Activated CD4-positive, alpha-beta T cell treated with anti-CD3 and anti-CD28 coated beads, Interleukin-2, amount 50 U/mL, for 4 hours (primary cell): ENCODE measurements at regions not wholly inside any gene's neighbourhood (a gene's known extent, or its start where the extent isn't known, plus 50 kb on each side); places are given as distances from the start of the nearest gene placed in this dataset.

ENCODE experiments used
- DNase-seq, 2 experiments: peaks; one replicate each; pipeline ENCODE4 v3.0.0-alpha.2; 2020

GRCh38 chr6:21824431-21825177, 231.1 kb downstream of the SOX4 start:
- DNase-seq: no peak

DNA sequence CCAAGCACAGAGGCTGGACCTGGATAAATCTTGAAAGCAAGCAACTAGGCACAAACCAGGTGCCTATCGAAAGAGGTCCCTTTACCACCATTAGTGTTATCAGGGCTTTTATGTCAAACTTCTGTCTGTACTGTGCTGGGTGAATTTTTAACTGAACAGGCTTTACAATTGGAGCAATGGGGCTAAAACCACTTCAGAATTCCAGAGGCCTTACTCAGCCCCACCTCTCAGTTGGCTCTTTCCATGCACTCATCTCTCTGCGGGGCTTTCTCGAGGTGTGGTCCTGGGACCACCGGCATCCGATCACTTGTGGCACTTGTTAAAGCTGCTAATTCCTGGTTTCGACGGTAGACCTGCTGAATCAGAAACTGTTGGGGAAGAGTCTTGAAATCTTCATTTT, 232.5 kb downstream of the SOX4 start:
- no peak for DNase-seq

GRCh38 chr6:21826904-21827303, 233.4 kb downstream of the SOX4 start:
- no peak for DNase-seq

- DNase-seq: no peak
Measured at GRCh38 chr6:21827425-21828202, 234.1 kb downstream of the SOX4 start.

- DNase-seq: no peak
Measured at GRCh38 chr6:21828704-21829103, 235.2 kb downstream of the SOX4 start.

DNA sequence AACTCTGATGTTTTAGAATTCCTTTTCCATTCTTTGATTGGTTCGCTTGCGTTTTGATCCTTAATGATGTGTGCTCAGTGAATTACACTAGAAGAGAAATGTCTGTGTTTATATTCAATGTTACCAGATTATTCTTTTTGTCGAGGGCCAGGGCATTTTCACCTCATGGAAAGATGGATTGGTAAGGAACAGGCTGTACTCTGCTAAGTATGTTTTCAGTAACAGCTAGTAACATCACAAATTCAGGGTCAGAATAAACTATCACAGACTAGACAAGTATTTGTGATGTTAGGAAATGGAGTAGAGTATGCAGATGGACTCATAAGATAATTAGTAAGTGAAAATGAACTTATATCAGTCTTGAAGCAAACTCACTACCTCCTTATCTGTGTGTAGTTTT, 235.6 kb downstream of the SOX4 start:
- no peak for DNase-seq

DNA sequence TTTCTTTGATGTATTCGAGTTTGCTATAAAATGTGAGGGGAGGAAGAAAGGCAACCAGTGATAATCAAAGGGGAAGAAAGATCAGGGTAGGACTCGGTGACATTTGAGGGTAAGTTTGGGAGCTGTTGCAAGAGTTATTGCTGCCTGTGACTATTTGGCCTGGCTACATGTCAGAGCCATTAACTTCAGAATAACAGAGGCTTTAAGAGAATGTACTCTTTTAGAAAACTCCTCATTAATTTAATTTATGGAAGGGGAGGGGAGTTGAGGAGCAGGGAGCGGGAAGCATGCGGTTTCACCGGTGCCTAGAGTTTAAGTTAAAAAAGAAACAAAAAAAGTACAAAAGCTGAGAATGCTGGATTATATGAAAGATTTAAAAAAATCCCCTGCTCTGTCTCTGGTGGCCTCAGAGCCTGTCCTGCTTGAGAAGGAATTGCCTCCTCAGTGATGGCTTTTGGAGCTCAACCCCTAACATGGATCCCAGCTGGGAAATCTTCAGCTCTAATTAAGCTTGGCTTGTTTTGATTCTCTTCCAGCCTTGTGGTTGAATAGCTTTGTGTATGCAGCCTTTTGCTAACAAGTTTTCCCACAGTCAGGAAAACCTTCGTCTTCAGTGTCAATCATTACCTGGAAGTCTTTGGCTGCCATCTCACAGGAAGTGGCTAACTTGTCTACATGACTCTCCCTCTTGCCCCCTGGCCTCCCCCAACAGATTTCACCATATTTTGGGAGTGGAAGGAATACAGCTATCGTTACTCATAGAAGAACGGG, 238.2 kb downstream of the SOX4 start:
- no peak for DNase-seq

GRCh38 chr6:21836277-21836676, 242.7 kb downstream of the SOX4 start:
- no peak for DNase-seq

- DNase-seq: no peak
Measured at GRCh38 chr6:21836772-21837425, 243.3 kb downstream of the SOX4 start.

DNA sequence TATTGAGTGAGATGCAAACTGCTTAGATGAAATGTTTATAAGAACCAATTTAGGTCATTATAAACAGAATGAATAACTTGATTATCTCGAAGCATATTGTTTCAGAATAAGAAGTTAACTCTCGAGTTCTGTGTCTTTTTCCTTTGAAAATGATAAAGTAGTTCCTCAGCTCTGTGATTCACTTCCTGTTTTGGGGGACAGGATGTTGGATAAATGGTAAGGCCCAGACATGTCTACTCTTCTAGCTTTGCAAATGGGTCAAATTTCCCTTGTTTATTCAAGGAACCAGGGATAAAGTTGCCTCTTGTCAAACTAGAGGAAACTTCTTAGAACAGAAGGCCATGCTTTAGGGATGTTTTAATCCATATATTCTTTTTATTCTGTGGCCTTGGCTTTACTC, 246.9 kb downstream of the SOX4 start:
- DNase-seq: no peak

GRCh38 chr6:21842875-21843645, 249.5 kb downstream of the SOX4 start:
- DNase-seq: no peak

DNA sequence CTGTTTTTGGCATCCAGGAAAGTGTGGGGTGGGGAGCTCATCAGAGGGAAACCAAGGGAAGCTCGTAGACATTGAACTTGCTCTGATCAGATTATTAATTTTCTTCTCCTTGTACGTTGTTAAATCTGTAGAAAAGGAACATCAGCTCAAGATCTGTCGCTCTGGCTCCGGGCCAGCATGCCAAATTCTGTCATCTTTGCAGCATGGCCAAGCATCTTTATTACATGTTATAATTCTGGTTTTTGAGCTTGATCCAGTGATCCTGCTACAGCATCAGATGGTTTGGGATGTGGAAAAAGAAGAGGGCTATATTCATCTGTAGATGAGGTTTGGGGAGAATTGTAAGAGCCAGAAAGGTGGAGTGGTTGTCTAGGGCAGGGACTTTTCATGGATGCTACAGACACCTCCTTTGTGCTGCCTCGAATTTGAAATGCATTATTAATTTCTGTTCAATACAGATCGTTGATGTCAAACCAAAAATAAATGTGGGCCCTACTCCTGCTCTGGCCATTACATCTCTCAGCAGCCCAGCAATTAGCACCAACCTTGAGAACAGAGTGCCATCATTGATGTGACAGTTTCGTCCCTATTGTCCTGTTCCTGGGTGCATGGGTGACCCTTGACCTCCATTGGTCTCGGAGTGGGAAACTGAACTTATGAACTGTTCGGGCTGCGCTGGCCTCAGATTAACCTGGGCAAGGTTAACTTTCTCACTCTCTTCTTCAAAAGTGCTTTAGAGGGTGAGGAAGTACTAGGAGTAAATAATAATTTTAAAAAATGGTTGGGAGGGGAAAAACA, 250.8 kb downstream of the SOX4 start:
- no peak for DNase-seq

DNA sequence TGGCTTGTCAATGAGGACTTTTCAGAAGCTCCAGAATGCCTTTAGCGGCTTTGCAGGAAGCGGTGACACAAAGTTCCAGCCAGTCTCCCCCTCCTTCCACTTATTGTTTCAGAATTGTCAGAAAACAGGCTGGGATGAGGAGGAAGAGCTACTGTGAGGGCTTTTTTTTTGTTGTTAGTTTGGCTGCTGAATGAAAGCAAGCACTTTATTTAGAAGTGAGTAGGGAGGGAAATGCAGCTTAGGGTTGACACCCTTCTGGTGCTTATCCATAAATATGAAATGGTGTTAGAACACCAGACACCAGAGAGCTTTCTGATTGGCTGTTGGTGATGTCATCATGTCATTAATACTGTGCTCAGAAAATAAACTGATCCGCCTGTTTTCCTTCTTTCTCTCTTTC, 251.5 kb downstream of the SOX4 start:
- DNase-seq: no peak

DNA sequence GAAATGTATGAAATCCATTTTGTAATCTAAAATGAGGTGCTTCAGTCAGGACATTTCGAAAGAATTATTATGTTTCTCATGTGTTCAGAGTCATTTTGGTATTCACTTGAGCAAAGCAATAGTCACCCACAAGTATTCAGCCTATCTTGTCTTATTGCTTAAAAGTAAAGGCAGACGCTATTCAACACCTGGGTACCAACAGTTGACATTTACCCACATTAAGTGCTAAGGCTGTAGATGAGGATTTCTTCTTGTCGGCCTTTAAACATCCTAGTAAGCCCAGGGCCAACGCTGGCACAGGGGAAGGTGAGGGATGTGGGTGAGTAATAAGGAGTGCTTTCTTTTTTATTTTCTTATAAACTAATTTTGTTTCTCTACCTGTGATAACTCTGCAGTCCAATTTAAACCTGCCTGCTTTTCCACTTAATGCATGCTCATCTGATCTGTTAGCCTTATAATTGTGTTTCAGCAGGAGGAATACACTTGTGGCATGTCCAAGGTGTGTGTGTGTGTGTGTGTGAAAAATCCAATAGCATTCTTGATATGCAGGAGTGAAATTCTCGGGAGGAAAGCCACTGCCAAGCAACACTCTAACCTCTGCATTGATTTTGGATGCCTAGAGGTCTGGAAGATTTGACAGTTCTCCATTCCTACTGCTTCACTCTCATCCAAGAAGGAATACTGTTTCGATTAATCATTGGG, 252.0 kb downstream of the SOX4 start:
- no peak for DNase-seq

DNA sequence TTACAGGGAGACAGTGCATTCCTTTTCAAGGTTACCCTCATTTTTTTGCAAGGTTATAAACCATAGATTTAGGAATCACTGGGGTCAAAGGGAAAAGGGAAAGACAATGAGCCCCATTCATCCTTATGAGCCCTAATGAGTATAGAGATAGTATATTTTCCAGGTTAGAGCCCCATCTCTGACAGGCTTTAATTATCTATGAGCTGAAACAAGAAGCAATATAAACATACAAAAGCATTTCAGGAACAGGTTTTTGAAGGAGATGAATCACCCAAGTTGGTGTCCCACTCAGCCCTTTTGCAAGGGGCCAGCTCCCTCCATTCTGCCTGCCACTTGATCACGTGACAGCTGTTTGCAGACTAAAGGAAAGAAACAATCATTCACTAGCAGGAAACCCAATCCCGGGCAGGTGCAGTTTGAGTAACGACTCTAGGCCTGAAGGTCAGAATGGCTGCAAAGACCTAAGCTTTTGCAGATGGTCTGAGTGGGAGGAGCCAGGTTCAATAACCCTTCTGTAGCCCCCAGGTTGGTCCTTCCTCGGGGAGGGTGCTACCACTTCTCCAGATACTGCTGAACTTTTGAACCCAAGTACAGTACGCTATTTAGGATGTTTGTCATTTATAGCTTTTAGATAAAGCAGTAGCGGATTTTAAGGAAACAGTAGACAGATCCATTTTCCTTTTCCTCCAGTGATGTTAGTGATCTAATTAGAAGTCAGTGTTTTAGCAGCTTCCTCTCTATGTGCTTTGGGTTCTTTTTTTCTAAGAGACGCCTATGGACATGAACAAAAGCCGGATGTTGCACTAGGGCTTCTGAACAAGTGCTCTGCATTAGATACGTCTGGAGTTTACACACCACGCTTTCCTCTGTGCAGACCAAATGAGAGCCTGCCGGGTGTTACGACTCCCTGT, 253.2 kb downstream of the SOX4 start:
- no peak for DNase-seq

GRCh38 chr6:21847711-21848480, 254.3 kb downstream of the SOX4 start:
- no peak for DNase-seq

DNA sequence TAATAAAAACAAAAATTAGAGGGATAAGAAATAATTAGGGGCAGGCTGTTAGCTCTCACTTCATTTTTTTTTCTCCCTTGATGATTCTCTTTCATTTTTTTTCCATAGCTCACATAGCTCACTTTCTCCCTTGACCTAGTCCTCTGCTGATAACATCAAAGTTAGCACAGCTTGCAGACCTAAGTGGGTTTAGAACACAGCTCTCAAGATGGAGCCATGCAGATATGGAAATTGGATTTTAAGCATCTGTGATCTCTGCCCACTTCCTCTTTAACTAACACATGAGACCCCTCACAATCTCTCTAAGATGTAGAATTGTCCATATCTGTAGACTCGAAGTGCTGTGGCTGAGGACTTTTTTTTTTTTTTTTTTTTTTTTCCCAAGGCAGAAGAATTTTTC, 257.1 kb downstream of the SOX4 start:
- DNase-seq: no peak

DNA sequence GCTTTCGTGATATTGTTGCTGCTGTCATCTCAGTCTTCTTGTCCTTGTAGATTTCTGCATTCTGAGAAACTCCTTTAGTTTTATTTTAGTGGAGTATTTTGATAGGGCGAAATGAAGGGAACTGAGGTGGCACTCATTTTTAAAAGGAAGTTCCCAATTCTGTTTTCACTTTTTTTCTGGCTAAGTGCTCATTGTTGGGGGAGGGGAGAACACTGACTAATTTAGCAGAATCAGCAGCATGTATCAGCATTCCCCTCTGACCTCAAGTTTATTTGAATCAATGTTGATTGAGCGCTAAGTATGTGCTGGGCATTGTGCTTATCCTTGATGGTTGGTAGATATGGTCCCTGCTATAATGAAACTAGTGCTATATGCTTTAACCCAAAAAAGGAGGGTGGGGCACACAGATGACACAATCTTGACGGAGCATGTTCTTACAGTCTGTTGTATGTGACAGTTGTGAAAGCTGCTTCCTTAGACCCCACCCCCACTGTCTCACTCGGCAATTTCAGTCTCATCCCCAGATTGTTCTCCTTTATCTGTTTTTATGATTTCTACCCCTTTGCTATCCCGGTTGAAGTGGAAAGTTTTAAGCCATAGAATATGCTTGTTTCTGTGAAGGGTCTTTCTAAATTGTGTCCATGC, 262.4 kb downstream of the SOX4 start:
- no peak for DNase-seq
